OCI-LY3 (cell line): ENCODE measurements at regions not wholly inside any gene's neighbourhood (a gene's known extent, or its start where the extent isn't known, plus 50 kb on each side); places are given as distances from the start of the nearest gene placed in this dataset.

ENCODE experiments used
- EZH2phosphoT487 ChIP-seq: fragments of 200-600 bp; shearing (Covaris generic); IDR thresholded peaks from 2 replicates; pipeline ENCODE4 v1.6.1; 2018; ENCODE audit warnings: antibody characterized with exemption, mixed run types, low read depth
- TF ChIP-seq, protein P1 (sequence below): fragments of 200-600, 300-600 bp; sonication (generic); IDR thresholded peaks from 2 replicates; pipeline ENCODE4 v1.5.1; 2014; ENCODE audit warnings: antibody characterized with exemption, low read length, low read depth

DNA sequence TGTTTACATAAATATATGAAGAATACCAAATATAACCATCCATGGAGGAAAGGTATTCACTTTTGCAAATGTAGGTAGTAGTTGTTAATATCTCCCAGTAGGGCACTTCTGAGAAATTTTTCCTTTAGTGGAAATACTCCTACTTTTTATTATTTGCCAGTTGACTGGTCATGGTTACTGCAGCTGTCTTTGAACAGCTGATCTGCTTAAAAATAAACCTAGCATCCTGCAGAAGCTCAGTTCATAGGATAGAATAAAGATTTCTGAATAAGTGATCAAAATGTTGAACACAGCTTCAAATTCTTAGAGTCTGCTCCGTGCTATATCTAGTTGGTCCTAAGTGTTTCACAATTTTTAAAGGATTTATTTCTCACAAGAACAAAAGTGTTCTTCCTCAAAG is 270.7 kb upstream of the TRPC7 start:
- TF ChIP-seq, protein P1, sequence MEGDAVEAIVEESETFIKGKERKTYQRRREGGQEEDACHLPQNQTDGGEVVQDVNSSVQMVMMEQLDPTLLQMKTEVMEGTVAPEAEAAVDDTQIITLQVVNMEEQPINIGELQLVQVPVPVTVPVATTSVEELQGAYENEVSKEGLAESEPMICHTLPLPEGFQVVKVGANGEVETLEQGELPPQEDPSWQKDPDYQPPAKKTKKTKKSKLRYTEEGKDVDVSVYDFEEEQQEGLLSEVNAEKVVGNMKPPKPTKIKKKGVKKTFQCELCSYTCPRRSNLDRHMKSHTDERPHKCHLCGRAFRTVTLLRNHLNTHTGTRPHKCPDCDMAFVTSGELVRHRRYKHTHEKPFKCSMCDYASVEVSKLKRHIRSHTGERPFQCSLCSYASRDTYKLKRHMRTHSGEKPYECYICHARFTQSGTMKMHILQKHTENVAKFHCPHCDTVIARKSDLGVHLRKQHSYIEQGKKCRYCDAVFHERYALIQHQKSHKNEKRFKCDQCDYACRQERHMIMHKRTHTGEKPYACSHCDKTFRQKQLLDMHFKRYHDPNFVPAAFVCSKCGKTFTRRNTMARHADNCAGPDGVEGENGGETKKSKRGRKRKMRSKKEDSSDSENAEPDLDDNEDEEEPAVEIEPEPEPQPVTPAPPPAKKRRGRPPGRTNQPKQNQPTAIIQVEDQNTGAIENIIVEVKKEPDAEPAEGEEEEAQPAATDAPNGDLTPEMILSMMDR: no peak
- no peak for TF ChIP-seq EZH2phosphoT487
